Endothelial cell of hepatic sinusoid (primary cell): ENCODE measurements at regions not wholly inside any gene's neighbourhood (a gene's known extent, or its start where the extent isn't known, plus 50 kb on each side); places are given as distances from the start of the nearest gene placed in this dataset.
"Not testable (repeated sequence)": the region's sequence is repeated elsewhere in the genome, so short reads cannot be mapped to it uniquely, and the experiment has no call there.

Source experiments
- in situ Hi-C: cut with HindIII; loops from 2 replicates; pipeline ENCODE4 v1.10.0; 2017; ENCODE audit warnings: low sequenced_read_pairs

GRCh38 chr10:36462194-36462593 lies 663.2 kb upstream of the ANKRD30A start:
- in situ Hi-C loops: no loop called here

GRCh38 chr10:36458437-36458836 lies 667.0 kb upstream of the ANKRD30A start:
- in situ Hi-C loops: not testable (repeated sequence)

- in situ Hi-C loops: no loop called here
These were observed 667.6 kb upstream of the ANKRD30A start for GRCh38 chr10:36457751-36458150.

GRCh38 chr10:36455526-36456133 lies 669.8 kb upstream of the ANKRD30A start:
- in situ Hi-C loops: no loop called here

GRCh38 chr10:36452851-36453250 lies 672.5 kb upstream of the ANKRD30A start:
- in situ Hi-C loops: no loop called here

- in situ Hi-C loops: no loop called here
These were observed 673.9 kb upstream of the ANKRD30A start for GRCh38 chr10:36451391-36451970.

- in situ Hi-C loops: no loop called here
These were observed 675.0 kb upstream of the ANKRD30A start for GRCh38 chr10:36450380-36450779.

- in situ Hi-C loops: no loop called here
These were observed 676.4 kb upstream of the ANKRD30A start for GRCh38 chr10:36448760-36449691.

GRCh38 chr10:36446881-36447280 lies 678.5 kb upstream of the ANKRD30A start:
- in situ Hi-C loops: no loop called here

GRCh38 chr10:36443233-36443632 lies 682.2 kb upstream of the ANKRD30A start:
- in situ Hi-C loops: no loop called here

- in situ Hi-C loops: no loop called here
These were observed 683.8 kb upstream of the ANKRD30A start for GRCh38 chr10:36441557-36441956.

- in situ Hi-C loops: no loop called here
These were observed 684.9 kb upstream of the ANKRD30A start for GRCh38 chr10:36440539-36440938.

GRCh38 chr10:36437367-36437766 lies 688.0 kb upstream of the ANKRD30A start:
- in situ Hi-C loops: no loop called here

GRCh38 chr10:36428507-36428906 lies 696.9 kb upstream of the ANKRD30A start:
- in situ Hi-C loops: no loop called here

- in situ Hi-C loops: no loop called here
These were observed 700.1 kb upstream of the ANKRD30A start for GRCh38 chr10:36425131-36425797.

GRCh38 chr10:36424502-36424901 lies 700.9 kb upstream of the ANKRD30A start:
- in situ Hi-C loops: loop anchor here (5.0 kb wide), 1 partner anchor 47 kb away; no protein-coding TSS in a partner anchor

- in situ Hi-C loops: loop anchor here (5.0 kb wide), 1 partner anchor 47 kb away; no protein-coding TSS in a partner anchor
These were observed 701.6 kb upstream of the ANKRD30A start for GRCh38 chr10:36423821-36424248.

GRCh38 chr10:36421992-36422391 lies 703.4 kb upstream of the ANKRD30A start:
- in situ Hi-C loops: loop anchor here (5.0 kb wide), 1 partner anchor 45 kb away; no protein-coding TSS in a partner anchor

GRCh38 chr10:36416513-36416912 lies 708.9 kb upstream of the ANKRD30A start:
- in situ Hi-C loops: no loop called here

- in situ Hi-C loops: no loop called here
These were observed 712.5 kb upstream of the ANKRD30A start for GRCh38 chr10:36412942-36413341.

GRCh38 chr10:36400238-36400637 lies 725.2 kb upstream of the ANKRD30A start:
- in situ Hi-C loops: not testable (repeated sequence)
